Kidney (tissue), 13 donors: ENCODE measurements at regions not wholly inside any gene's neighbourhood (a gene's known extent, or its start where the extent isn't known, plus 50 kb on each side); places are given as distances from the start of the nearest gene placed in this dataset.

Source experiments
- DNase-seq, 5 donors: peaks; one replicate each; pipeline ENCODE4 v3.0.0-alpha.2; 2013 to 2020
- FAIRE-seq: peaks from 2 replicates; lab custom pipeline; 2012; peaks lifted over from hg19 to GRCh38; lab: Jason Lieb, UNC
- H3K27ac ChIP-seq, 2 donors: one replicate each; pipeline ENCODE4 v1.7.0; 2013; ENCODE audit warnings: low read depth in 2 of 2, low read length in 2 of 2, inconsistent platforms in 1 of 2
- H3K27me3 ChIP-seq: one replicate; pipeline ENCODE4 v1.7.1; 2013; ENCODE audit warnings: low read length, inconsistent platforms; ENCODE audit not compliant: control insufficient read depth, insufficient read depth
- H3K36me3 ChIP-seq, 3 donors: one replicate each; pipeline versions ENCODE4 v1.7.0 to v1.7.1; 2013; ENCODE audit warnings: low read length in 3 of 3, control low read depth in 1 of 3, inconsistent platforms in 1 of 3; ENCODE audit not compliant: insufficient read depth in 3 of 3, control insufficient read depth in 2 of 3
- H3K4me1 ChIP-seq, 3 donors: one replicate each; pipeline versions ENCODE4 v1.7.0 to v1.7.1; 2013; ENCODE audit warnings: low read length in 3 of 3, inconsistent platforms in 1 of 3, low read depth in 1 of 3; ENCODE audit not compliant: control insufficient read depth in 2 of 3, insufficient read depth in 2 of 3
- H3K4me3 ChIP-seq, 3 donors: one replicate each; pipeline versions ENCODE4 v1.7.0 to v1.8.1; 2013; ENCODE audit warnings: low read length in 3 of 3, control low read depth in 1 of 3, inconsistent platforms in 1 of 3
- H3K9ac ChIP-seq, 3 donors: one replicate each; pipeline versions ENCODE4 v1.7.0 to v1.7.1; 2013; ENCODE audit warnings: low read length in 3 of 3, control low read depth in 1 of 3, inconsistent platforms in 1 of 3
- H3K9me3 ChIP-seq, 3 donors: one replicate each; pipeline versions ENCODE4 v1.7.0 to v1.7.1; 2013; ENCODE audit warnings: low read length in 3 of 3, control low read depth in 1 of 3, inconsistent platforms in 1 of 3; ENCODE audit not compliant: control insufficient read depth in 2 of 3, insufficient read depth in 1 of 3
- CTCF ChIP-seq: IDR thresholded peaks from 3 replicates; pipeline ENCODE4 v1.5.1; 2012; ENCODE audit warnings: mild to moderate bottlenecking, moderate library complexity, borderline replicate concordance; ENCODE audit not compliant: insufficient read depth; ENCODE audit errors: extremely low read depth
- intact Hi-C: fragments of 100-400 bp; cut with DNase I; formaldehyde crosslinking; loops from one replicate; pipeline ENCODE4 v1.11.1; 2022
- donor health status: control.
- donor health status: control.
- donor health status: control.
- donor health status: control.
- donor health status: control.
- donor health status: DM: yes; HTN: yes; CAD: no.
- donor health status: Normal renal cell carcinoma (clear cell type).

- no peaks in the 10 kb centered on the region for H3K27me3 ChIP-seq
- H3K36me3 ChIP-seq, result no peaks in the 10 kb centered on the region
- no peak for DNase-seq
- H3K27ac ChIP-seq, result no peak overlapping the region
- FAIRE-seq, result no peak
- no peak for TF ChIP-seq CTCF
- no peaks in the 10 kb centered on the region for H3K9me3 ChIP-seq
- H3K4me3 ChIP-seq, result no peak overlapping the region
- H3K4me1 ChIP-seq, result no peaks in the 10 kb centered on the region
- intact Hi-C loops, result no loop called here
- H3K9ac ChIP-seq, result no peak overlapping the region
Measured at GRCh38 chr9:115880221-115880885, 273.2 kb upstream of the PAPPA start.

- DNase-seq (peak in 1 of 5 donors; percentile 1), FAIRE-seq (no peak)
- Histone ChIP-seq H3K9ac (no peak overlapping the region), H3K27me3 (no peaks in the 10 kb centered on the region), H3K4me3 (no peak overlapping the region), H3K36me3 (no peaks in the 10 kb centered on the region), H3K9me3 (no peaks in the 10 kb centered on the region), H3K4me1 (no peaks in the 10 kb centered on the region), H3K27ac (no peak overlapping the region)
- TF ChIP-seq CTCF, result no peak
- intact Hi-C loops, result no loop called here
Measured at GRCh38 chr9:115882911-115883310, 270.7 kb upstream of the PAPPA start.

- intact Hi-C loops, result no loop called here
- no peak for FAIRE-seq
Measured at GRCh38 chr9:115883467-115884329, 269.9 kb upstream of the PAPPA start.

More at GRCh38 chr9:115883467-115884329, 269.9 kb upstream of the PAPPA start:
- no peaks in the 10 kb centered on the region for H3K36me3 ChIP-seq
- no peaks in the 10 kb centered on the region for H3K9me3 ChIP-seq
- H3K9ac ChIP-seq, result no peak overlapping the region
- no peak overlapping the region for H3K4me3 ChIP-seq
- peak in 4 of 5 donors; percentile 36 to 65 (median 42) for DNase-seq
- no peaks in the 10 kb centered on the region for H3K27me3 ChIP-seq
- H3K27ac ChIP-seq, result no peak overlapping the region
- TF ChIP-seq CTCF, result peak; percentile 72
- no peaks in the 10 kb centered on the region for H3K4me1 ChIP-seq
